Activated CD4-positive, alpha-beta T cell treated with anti-CD3 and anti-CD28 coated beads for 4 hours (primary cell): ENCODE measurements at regions not wholly inside any gene's neighbourhood (a gene's known extent, or its start where the extent isn't known, plus 50 kb on each side); places are given as distances from the start of the nearest gene placed in this dataset.
A peak's percentile ranks its signal among the peaks of the same experiment; 100 is the strongest.

ENCODE experiments used
- DNase-seq, 2 donors: peaks; one replicate each; pipeline ENCODE4 v3.0.0-alpha.2; 2020

- peak in 1 of 2 donors; percentile 0 for DNase-seq
Measured at GRCh38 chr5:70778240-70778639, 122.2 kb upstream of the SERF1A start.
